Esophagus muscularis mucosa (tissue), 4 donors: ENCODE measurements at regions not wholly inside any gene's neighbourhood (a gene's known extent, or its start where the extent isn't known, plus 50 kb on each side); places are given as distances from the start of the nearest gene placed in this dataset.

Experiments
- DNase-seq: peaks from one replicate; pipeline ENCODE4 v3.0.0-alpha.2; 2017; ENCODE audit errors: extremely low spot score
- H3K27ac ChIP-seq, 4 donors: fragments of 200-600 bp; sonication (generic); replicated peaks in 1 of 4; 1 replicate in 3 of 4; 2 replicates in 1 of 4; pipeline ENCODE4 v1.5.1; 2016 to 2019; ENCODE audit warnings: mild to moderate bottlenecking in 1 of 4
- H3K27me3 ChIP-seq, 4 donors: fragments of 200-600 bp; sonication (generic); one replicate each; pipeline versions ENCODE4 v1.5.1 to v1.6.0; 2016 to 2019
- H3K36me3 ChIP-seq, 4 donors: fragments of 200-600 bp; sonication (generic); one replicate each; pipeline ENCODE4 v1.5.1; 2016 to 2019
- H3K4me1 ChIP-seq, 4 donors: fragments of 200-600 bp; sonication (generic); one replicate each; pipeline ENCODE4 v1.5.1; 2016 to 2019
- H3K4me3 ChIP-seq, 4 donors: fragments of 200-600 bp; sonication (generic); 1 replicate in 2 of 4; 2 replicates in 2 of 4; pipeline ENCODE4 v1.5.1; 2016 to 2019; ENCODE audit warnings: mild to moderate bottlenecking in 4 of 4, moderate library complexity in 1 of 4
- H3K9me3 ChIP-seq, 4 donors: fragments of 200-600 bp; sonication (generic); 1 replicate in 3 of 4; 2 replicates in 1 of 4; pipeline ENCODE4 v1.5.1; 2016 to 2019
- EP300 ChIP-seq: sonication (generic); formaldehyde crosslinking; IDR thresholded peaks from one replicate; pipeline ENCODE4 v1.6.1; 2017; ENCODE audit warnings: antibody characterized with exemption
- POLR2A ChIP-seq: fragments of 450-650 bp; IDR thresholded peaks from one replicate; pipeline ENCODE4 v1.6.1; 2017; ENCODE audit warnings: antibody characterized with exemption, moderate library complexity, mild to moderate bottlenecking, low read depth
- POLR2AphosphoS5 ChIP-seq, 2 donors: sonication (generic); formaldehyde crosslinking; IDR thresholded peaks; one replicate each; pipeline ENCODE4 v1.6.1; 2017; ENCODE audit warnings: antibody characterized with exemption in 2 of 2
- whole genome bisulfite sequencing: methylation state at CpG from one replicate; pipeline ENCODE4 v1.1.5; 2018; 5-methylcytosine and 5-hydroxymethylcytosine counted together
- intact Hi-C: fragments of 100-400 bp; cut with DNase I; formaldehyde crosslinking; loops from one replicate; pipeline ENCODE4 v1.15.1; 2023
- TF ChIP-seq, protein P1 (sequence below), 3 experiments: fragments of 200-600 bp in 2 of 3; fragments of 450-650 bp in 1 of 3; sonication (generic) in 2 of 3; IDR thresholded peaks; one replicate each; pipeline ENCODE4 v1.5.1; 2017 to 2019; ENCODE audit warnings: antibody characterized with exemption in 3 of 3, mild to moderate bottlenecking in 2 of 3, moderate library complexity in 1 of 3

DNA sequence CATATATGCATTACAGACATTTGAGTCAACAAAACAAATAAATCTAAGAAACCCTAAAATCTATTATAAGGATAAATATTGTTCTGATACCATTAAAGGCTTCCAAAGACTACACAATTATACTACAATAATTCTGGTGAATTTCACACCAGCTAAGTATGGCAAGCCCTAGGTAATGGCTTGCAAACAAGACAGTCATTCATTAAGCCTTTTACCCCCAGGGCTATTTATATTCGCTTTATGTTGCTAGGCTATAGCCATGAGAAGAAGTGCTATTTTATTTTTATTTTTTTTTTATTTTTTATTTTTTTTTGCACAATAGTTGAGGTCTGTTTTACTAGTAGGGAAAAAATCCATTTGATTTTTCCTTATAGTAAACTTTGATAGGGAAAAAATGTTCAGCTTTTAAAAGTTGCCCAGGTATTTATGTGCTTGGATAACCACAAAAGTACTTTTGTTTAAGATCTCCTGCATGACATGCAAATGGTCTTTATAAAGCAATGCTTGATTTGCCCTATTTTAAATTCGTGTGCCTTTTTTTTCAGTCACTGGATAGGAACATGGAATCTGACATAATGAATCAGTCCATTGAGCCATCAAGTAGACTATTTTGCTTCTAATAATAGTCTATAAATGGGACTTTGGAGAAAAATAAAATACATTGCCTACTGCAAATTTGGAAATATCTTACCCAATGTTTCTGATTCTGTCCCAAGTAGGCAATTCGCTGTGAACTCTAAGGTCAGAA is 946.3 kb upstream of the COX7C start:
- TF ChIP-seq, protein P1, sequence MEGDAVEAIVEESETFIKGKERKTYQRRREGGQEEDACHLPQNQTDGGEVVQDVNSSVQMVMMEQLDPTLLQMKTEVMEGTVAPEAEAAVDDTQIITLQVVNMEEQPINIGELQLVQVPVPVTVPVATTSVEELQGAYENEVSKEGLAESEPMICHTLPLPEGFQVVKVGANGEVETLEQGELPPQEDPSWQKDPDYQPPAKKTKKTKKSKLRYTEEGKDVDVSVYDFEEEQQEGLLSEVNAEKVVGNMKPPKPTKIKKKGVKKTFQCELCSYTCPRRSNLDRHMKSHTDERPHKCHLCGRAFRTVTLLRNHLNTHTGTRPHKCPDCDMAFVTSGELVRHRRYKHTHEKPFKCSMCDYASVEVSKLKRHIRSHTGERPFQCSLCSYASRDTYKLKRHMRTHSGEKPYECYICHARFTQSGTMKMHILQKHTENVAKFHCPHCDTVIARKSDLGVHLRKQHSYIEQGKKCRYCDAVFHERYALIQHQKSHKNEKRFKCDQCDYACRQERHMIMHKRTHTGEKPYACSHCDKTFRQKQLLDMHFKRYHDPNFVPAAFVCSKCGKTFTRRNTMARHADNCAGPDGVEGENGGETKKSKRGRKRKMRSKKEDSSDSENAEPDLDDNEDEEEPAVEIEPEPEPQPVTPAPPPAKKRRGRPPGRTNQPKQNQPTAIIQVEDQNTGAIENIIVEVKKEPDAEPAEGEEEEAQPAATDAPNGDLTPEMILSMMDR (IDR thresholded peaks at IDR 0.05) = no peak
- TF ChIP-seq POLR2A (no peak), POLR2AphosphoS5 (IDR thresholded peaks at IDR 0.05) (no peak), EP300 (no peak)
- Histone ChIP-seq H3K4me1 (no peaks in the 10 kb centered on the region), H3K9me3 (no peaks in the 10 kb centered on the region), H3K27ac (no peak overlapping the region), H3K27me3 (no peaks in the 10 kb centered on the region), H3K4me3 (no peak overlapping the region), H3K36me3 (no peaks in the 10 kb centered on the region)
- no peak for DNase-seq
- intact Hi-C loops = no loop called here
- 79% methylated on average over 3 of the region's 3 CpGs for WGBS

DNA sequence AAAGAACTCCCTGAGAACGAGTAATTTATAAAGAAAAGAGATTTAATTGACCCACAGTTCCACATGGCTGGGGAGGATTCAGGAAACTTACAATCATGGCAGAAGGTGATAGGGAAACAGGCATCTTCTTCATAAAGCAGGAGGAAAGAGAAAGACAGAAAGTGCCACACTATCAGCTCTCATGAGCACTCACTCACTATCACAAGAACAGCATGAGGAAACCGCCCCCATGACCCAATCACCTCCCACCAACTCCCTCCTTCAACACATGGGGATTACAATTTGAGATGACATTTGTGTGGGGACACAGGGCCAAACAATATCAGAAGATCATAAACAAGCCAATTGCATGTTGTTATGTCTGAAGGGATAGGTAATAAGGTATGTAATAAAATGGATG is 935.9 kb upstream of the COX7C start:
- H3K27me3 ChIP-seq = no peaks in the 10 kb centered on the region
- no peaks in the 10 kb centered on the region for H3K9me3 ChIP-seq
- DNase-seq = no peak
- H3K36me3 ChIP-seq = no peaks in the 10 kb centered on the region
- intact Hi-C loops = no loop called here
- H3K4me3 ChIP-seq = no peak overlapping the region
- no peaks in the 10 kb centered on the region for H3K4me1 ChIP-seq
- H3K27ac ChIP-seq = no peak overlapping the region
- 72% methylated on average over 2 of the region's 2 CpGs for WGBS
- TF ChIP-seq EP300 (no peak), POLR2AphosphoS5 (IDR thresholded peaks at IDR 0.05) (no peak), POLR2A (no peak)
- TF ChIP-seq, protein P1 (IDR thresholded peaks at IDR 0.05) = no peak

DNA sequence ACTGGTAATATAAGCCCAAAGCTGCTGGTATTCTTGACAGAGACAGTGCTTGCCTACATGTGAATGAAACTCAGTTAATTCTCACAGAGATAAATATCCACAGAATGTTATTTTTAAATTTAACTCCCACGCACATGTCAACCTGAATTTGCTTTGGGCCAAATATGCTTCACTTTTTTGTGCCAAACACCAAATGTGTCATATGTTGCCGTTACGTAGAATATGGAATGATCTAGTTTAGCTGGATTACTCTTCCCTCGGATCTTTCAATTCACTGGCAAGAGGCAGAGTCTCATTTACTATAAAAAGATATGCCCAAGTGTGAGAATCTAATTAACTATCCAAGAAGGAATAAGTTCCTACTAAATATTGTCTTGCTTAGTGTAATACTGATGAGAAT is 933.4 kb upstream of the COX7C start:
- intact Hi-C loops = no loop called here
- H3K27ac ChIP-seq = no peak overlapping the region
- H3K9me3 ChIP-seq = no peaks in the 10 kb centered on the region
- H3K36me3 ChIP-seq = no peaks in the 10 kb centered on the region
- TF ChIP-seq POLR2AphosphoS5 (IDR thresholded peaks at IDR 0.05) (no peak), POLR2A (no peak), EP300 (no peak)
- TF ChIP-seq, protein P1 (IDR thresholded peaks at IDR 0.05) = no peak
- WGBS = 69% methylated on average over 4 of the region's 4 CpGs
- no peaks in the 10 kb centered on the region for H3K4me1 ChIP-seq
- DNase-seq = no peak
- H3K4me3 ChIP-seq = no peak overlapping the region
- no peaks in the 10 kb centered on the region for H3K27me3 ChIP-seq

DNA sequence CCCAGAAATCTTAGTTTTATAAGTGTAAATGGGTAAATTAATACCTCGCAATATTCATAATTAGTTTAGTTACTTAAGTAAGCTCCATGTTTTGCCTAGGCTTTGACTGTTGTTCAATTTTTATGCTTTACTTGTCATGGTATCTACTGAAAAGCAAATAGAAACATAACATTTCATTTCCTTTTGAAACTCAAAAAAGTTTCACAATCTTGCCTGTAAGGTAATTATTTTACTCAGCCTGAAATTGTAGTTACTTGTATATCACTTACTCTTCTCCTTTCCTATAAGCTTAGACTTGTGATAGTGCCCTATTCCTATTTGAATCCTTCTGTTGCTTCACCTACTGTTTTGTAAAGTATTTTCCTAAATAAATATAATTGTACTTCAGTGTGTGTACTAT is 914.4 kb upstream of the COX7C start:
- intact Hi-C loops = no loop called here
- Histone ChIP-seq H3K4me3 (no peak overlapping the region), H3K36me3 (no peaks in the 10 kb centered on the region), H3K9me3 (no peaks in the 10 kb centered on the region), H3K27me3 (no peaks in the 10 kb centered on the region), H3K4me1 (no peaks in the 10 kb centered on the region), H3K27ac (no peak overlapping the region)
- 89% methylated on average over 1 of the region's 1 CpG for WGBS
- DNase-seq = no peak
- TF ChIP-seq POLR2AphosphoS5 (IDR thresholded peaks at IDR 0.05) = no peak
- no peak for TF ChIP-seq EP300
- TF ChIP-seq, protein P1 (IDR thresholded peaks at IDR 0.05) = no peak
- TF ChIP-seq POLR2A = no peak

DNA sequence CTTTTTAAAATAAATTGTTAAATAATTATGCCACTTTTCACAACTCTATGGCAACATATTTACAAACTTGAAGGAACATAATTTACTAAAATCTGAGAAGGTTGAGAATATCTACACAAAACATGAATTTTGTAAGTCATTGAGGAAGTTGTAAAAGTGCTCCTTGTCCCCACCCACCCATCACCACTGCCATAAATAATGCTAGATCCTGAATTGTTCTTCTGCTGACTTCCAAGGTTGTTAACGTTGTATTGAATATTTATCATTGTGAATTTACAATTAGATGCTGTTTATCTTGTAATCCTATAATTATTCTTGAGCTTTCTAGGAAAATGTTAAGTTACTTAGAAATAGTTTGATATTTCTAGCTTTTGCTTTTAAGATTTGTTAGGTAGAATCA is 908.0 kb upstream of the COX7C start:
- Histone ChIP-seq H3K36me3 (no peaks in the 10 kb centered on the region), H3K27ac (no peak overlapping the region), H3K27me3 (no peaks in the 10 kb centered on the region), H3K9me3 (no peaks in the 10 kb centered on the region), H3K4me3 (no peak overlapping the region), H3K4me1 (no peaks in the 10 kb centered on the region)
- no peak for TF ChIP-seq POLR2AphosphoS5 (IDR thresholded peaks at IDR 0.05)
- TF ChIP-seq EP300 = no peak
- TF ChIP-seq, protein P1 (IDR thresholded peaks at IDR 0.05) = no peak
- TF ChIP-seq POLR2A = no peak
- intact Hi-C loops = no loop called here
- no peak for DNase-seq
- WGBS = 52% methylated on average over 1 of the region's 1 CpG
